ENCODE measurements at regions not wholly inside any gene's neighbourhood (a gene's known extent, or its start where the extent isn't known, plus 50 kb on each side); places are given as distances from the start of the nearest gene placed in this dataset.

DNA sequence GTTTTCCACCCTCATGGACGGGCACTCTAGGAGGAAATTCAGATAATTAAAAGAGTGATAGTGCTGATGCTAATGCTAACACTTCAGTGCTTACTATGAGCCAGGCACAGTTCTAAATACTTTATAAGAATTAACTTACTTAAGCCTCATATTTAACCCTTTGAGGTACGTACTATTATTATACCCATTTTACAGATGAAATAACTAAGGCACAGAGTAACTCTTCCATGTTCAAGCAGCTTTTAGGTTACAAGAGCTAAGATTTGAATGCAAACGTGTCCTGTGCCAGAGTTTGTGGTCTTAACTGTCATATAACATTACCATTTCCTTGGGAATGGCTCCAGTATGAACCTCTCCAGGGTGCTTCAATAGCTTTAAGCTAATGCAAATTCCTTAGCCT is 114.7 kb upstream of the PRR23C start:
- H3K9me3 ChIP-seq (ENCODE audit: control insufficient read depth, low read depth, low read length) = no peaks in the 10 kb centered on the region
- Mint-ChIP-seq H3K4me3 (no peak overlapping the region), H3K36me3 (ENCODE audit: insufficient read depth in 1 of 3, low read depth in 3 of 3) (no peaks in the 10 kb centered on the region), H3K27me3 (ENCODE audit: low read depth) (peaks cover 15% of the 10 kb centered on the region), H3K4me1 (peaks cover 21% of the 10 kb centered on the region in 2 experiments), H3K27ac (no peak overlapping the region), H3K9me3 (no peaks in the 10 kb centered on the region; a peak in 1 of 5 replicates)
- H3K79me1 ChIP-seq (ENCODE audit: insufficient read depth, low read depth, low read length, poor library complexity, severe bottlenecking) = no peaks in the 10 kb centered on the region
- H2BK20ac ChIP-seq (ENCODE audit: low read depth, low read length, poor library complexity, severe bottlenecking) = no peak overlapping the region
- no peak overlapping the region for H3K14ac ChIP-seq (ENCODE audit: insufficient read depth, low read length)
- H3K4me2 ChIP-seq (ENCODE audit: insufficient read depth, insufficient read length, low read length) = no peak overlapping the region
- no peak for TF ChIP-seq CTCF (conservative IDR thresholded peaks at IDR 0.05)
- H3K23ac ChIP-seq (ENCODE audit: insufficient read length, low read depth, low read length) = no peak overlapping the region
- no peaks in the 10 kb centered on the region for H3K79me2 ChIP-seq (ENCODE audit: insufficient read depth, low read length)
- H3K56ac ChIP-seq (ENCODE audit: insufficient read length, low read depth, low read length) = no peak overlapping the region
- no CpG with 5 or more reads among the region's 3 CpGs for WGBS (ENCODE audit: extremely low coverage, insufficient read length, low lambda C conversion rate)
- H3K18ac ChIP-seq (ENCODE audit: insufficient read length, low read depth, low read length) = no peak overlapping the region
- no peak overlapping the region for H2AK5ac ChIP-seq (ENCODE audit: insufficient read length, low read length)
- no peak overlapping the region for H3K4ac ChIP-seq (ENCODE audit: low read depth, low read length)
- H2AFZ ChIP-seq (ENCODE audit: low read length) = no peak overlapping the region
- H4K91ac ChIP-seq (ENCODE audit: insufficient read length, low read depth, low read length) = no peak overlapping the region
- no peak overlapping the region for H2BK5ac ChIP-seq (ENCODE audit: insufficient read length, low read length)
- no peak for DNase-seq
- H2BK120ac ChIP-seq (ENCODE audit: low read depth, low read length, poor library complexity, severe bottlenecking) = no peak overlapping the region
- no peaks in the 10 kb centered on the region for H3K27me3 ChIP-seq (ENCODE audit: insufficient read depth, low read length)
- no peak overlapping the region for H3T11ph ChIP-seq (ENCODE audit: low read length)
- no peak overlapping the region for H3K27ac ChIP-seq (ENCODE audit: insufficient read length, low read depth, low read length)
- no peak overlapping the region for H3K9ac ChIP-seq (ENCODE audit: extremely low read depth, insufficient read length, low read length)
- H3K23me2 ChIP-seq (ENCODE audit: insufficient read length, low read depth, low read length, poor library complexity, severe bottlenecking) = no peaks in the 10 kb centered on the region
- H2BK12ac ChIP-seq (ENCODE audit: insufficient read length, low read depth, low read length) = no peak overlapping the region
- no peak overlapping the region for H4K5ac ChIP-seq (ENCODE audit: insufficient read length, low read depth, low read length)
- no peak overlapping the region for H2BK15ac ChIP-seq (ENCODE audit: low read depth, low read length)
- H3K4me1 ChIP-seq (ENCODE audit: insufficient read depth, low read length) = no peaks in the 10 kb centered on the region
- no peaks in the 10 kb centered on the region for H4K20me1 ChIP-seq (ENCODE audit: control insufficient read depth, insufficient read depth, insufficient read length)
- no peak overlapping the region for H4K8ac ChIP-seq (replicated peaks; ENCODE audit: insufficient read length, low read depth, low read length)
